H9 (cell line): ENCODE measurements at regions not wholly inside any gene's neighbourhood (a gene's known extent, or its start where the extent isn't known, plus 50 kb on each side); places are given as distances from the start of the nearest gene placed in this dataset.

Experiments
- DNase-seq: peaks from one replicate; pipeline ENCODE4 v3.0.0-alpha.2; 2017
- H2AFZ ChIP-seq: one replicate; pipeline ENCODE4 v1.6.1; 2013; ENCODE audit warnings: mild to moderate bottlenecking, low read length, control low read depth, moderate library complexity
- H2AK5ac ChIP-seq: 2 replicates; pipeline ENCODE4 v1.6.1; 2013; ENCODE audit warnings: low read length, control low read depth, mixed read lengths; ENCODE audit not compliant: insufficient read length
- H2BK120ac ChIP-seq: one replicate; pipeline ENCODE4 v1.6.1; 2013; ENCODE audit warnings: low read depth, mild to moderate bottlenecking, low read length, control low read depth, inconsistent platforms; ENCODE audit not compliant: poor library complexity, severe bottlenecking
- H2BK12ac ChIP-seq: 2 replicates; pipeline ENCODE4 v1.6.1; 2013; ENCODE audit warnings: low read length, control low read depth, mixed read lengths, low read depth; ENCODE audit not compliant: insufficient read length
- H2BK15ac ChIP-seq: 2 replicates; pipeline ENCODE4 v1.6.1; 2013; ENCODE audit warnings: low read depth, low read length, control low read depth
- H2BK20ac ChIP-seq: one replicate; pipeline ENCODE4 v1.6.1; 2013; ENCODE audit warnings: low read depth, mild to moderate bottlenecking, low read length, control low read depth, inconsistent platforms; ENCODE audit not compliant: poor library complexity, severe bottlenecking
- H2BK5ac ChIP-seq: 2 replicates; pipeline ENCODE4 v1.6.1; 2013; ENCODE audit warnings: low read length, control low read depth, mixed read lengths; ENCODE audit not compliant: insufficient read length
- H3K14ac ChIP-seq: 2 replicates; pipeline ENCODE4 v1.6.1; 2013; ENCODE audit warnings: low read length, control low read depth; ENCODE audit not compliant: insufficient read depth
- H3K18ac ChIP-seq: 2 replicates; pipeline ENCODE4 v1.6.1; 2013; ENCODE audit warnings: low read depth, mild to moderate bottlenecking, mixed read lengths, low read length, control low read depth; ENCODE audit not compliant: insufficient read length
- H3K23ac ChIP-seq: 2 replicates; pipeline ENCODE4 v1.6.1; 2013; ENCODE audit warnings: low read length, control low read depth, mixed read lengths, low read depth; ENCODE audit not compliant: insufficient read length
- H3K23me2 ChIP-seq: 2 replicates; pipeline ENCODE4 v1.6.1; 2013; ENCODE audit warnings: low read depth, mild to moderate bottlenecking, mixed read lengths, low read length, control low read depth; ENCODE audit not compliant: insufficient read length, poor library complexity, severe bottlenecking
- H3K27ac ChIP-seq: 2 replicates; pipeline ENCODE4 v1.5.1; 2013; ENCODE audit warnings: low read length, control low read depth, mixed read lengths, low read depth; ENCODE audit not compliant: insufficient read length
- H3K27me3 ChIP-seq: 2 replicates; pipeline ENCODE4 v1.6.1; 2013; ENCODE audit warnings: low read length, control low read depth, inconsistent platforms; ENCODE audit not compliant: insufficient read depth
- H3K4ac ChIP-seq: 2 replicates; pipeline ENCODE4 v1.6.1; 2013; ENCODE audit warnings: low read depth, mild to moderate bottlenecking, control low read depth, inconsistent platforms, low read length, moderate library complexity
- H3K4me1 ChIP-seq: 2 replicates; pipeline ENCODE4 v1.6.1; 2013; ENCODE audit warnings: low read length, control low read depth, inconsistent platforms; ENCODE audit not compliant: insufficient read depth
- H3K4me2 ChIP-seq: 2 replicates; pipeline ENCODE4 v1.6.1; 2013; ENCODE audit warnings: low read length, control low read depth, mixed read lengths; ENCODE audit not compliant: insufficient read length, insufficient read depth
- H3K56ac ChIP-seq: 2 replicates; pipeline ENCODE4 v1.6.1; 2013; ENCODE audit warnings: low read depth, mild to moderate bottlenecking, mixed read lengths, low read length, control low read depth; ENCODE audit not compliant: insufficient read length
- H3K79me1 ChIP-seq: 2 replicates; pipeline ENCODE4 v1.6.1; 2013; ENCODE audit warnings: low read depth, mild to moderate bottlenecking, moderate library complexity, low read length, control low read depth, inconsistent platforms; ENCODE audit not compliant: insufficient read depth, poor library complexity, severe bottlenecking
- H3K79me2 ChIP-seq: 2 replicates; pipeline ENCODE4 v1.6.1; 2013; ENCODE audit warnings: low read length, control low read depth, inconsistent platforms; ENCODE audit not compliant: insufficient read depth
- H3K9ac ChIP-seq: 2 replicates; pipeline ENCODE4 v1.6.1; 2013; ENCODE audit warnings: low read length, control low read depth, mixed read lengths; ENCODE audit not compliant: insufficient read length; ENCODE audit errors: extremely low read depth
- H3K9me3 ChIP-seq: one replicate; pipeline ENCODE4 v1.6.1; 2013; ENCODE audit warnings: low read depth, low read length, inconsistent platforms; ENCODE audit not compliant: control insufficient read depth
- H3T11ph ChIP-seq: one replicate; pipeline ENCODE4 v1.6.1; 2013; ENCODE audit warnings: mild to moderate bottlenecking, low read length, control low read depth, inconsistent platforms
- H4K20me1 ChIP-seq: one replicate; pipeline ENCODE4 v1.6.1; 2013; ENCODE audit not compliant: control insufficient read depth, insufficient read length, insufficient read depth
- H4K5ac ChIP-seq: 2 replicates; pipeline ENCODE4 v1.6.1; 2013; ENCODE audit warnings: low read depth, mild to moderate bottlenecking, mixed read lengths, low read length, control low read depth; ENCODE audit not compliant: insufficient read length
- H4K8ac ChIP-seq: replicated peaks from 2 replicates; pipeline ENCODE4 v1.6.1; 2013; ENCODE audit warnings: low read length, control low read depth, mixed read lengths, low read depth; ENCODE audit not compliant: insufficient read length
- H4K91ac ChIP-seq: 2 replicates; pipeline ENCODE4 v1.6.1; 2013; ENCODE audit warnings: low read depth, mild to moderate bottlenecking, moderate library complexity, mixed read lengths, low read length, control low read depth; ENCODE audit not compliant: insufficient read length
- H3K27ac Mint-ChIP-seq, 3 experiments: 2 replicates in 2 of 3; 3 replicates in 1 of 3; pipeline ENCODE4 v1.8.0; 2020 to 2021; ENCODE audit warnings: mixed read lengths in 3 of 3, mild to moderate bottlenecking in 1 of 3, moderate library complexity in 1 of 3
- H3K27me3 Mint-ChIP-seq: 2 replicates; pipeline ENCODE4 v1.8.0; 2021; ENCODE audit warnings: low read depth, mild to moderate bottlenecking, moderate library complexity, mixed read lengths
- H3K36me3 Mint-ChIP-seq, 3 experiments: 2 replicates in 2 of 3; 3 replicates in 1 of 3; pipeline ENCODE4 v1.8.0; 2020 to 2021; ENCODE audit warnings: low read depth in 3 of 3, mixed read lengths in 3 of 3; ENCODE audit not compliant: insufficient read depth in 1 of 3
- H3K4me1 Mint-ChIP-seq, 2 experiments: 2 replicates each; pipeline ENCODE4 v1.8.0; 2020; ENCODE audit warnings: mixed read lengths in 2 of 2
- H3K4me3 Mint-ChIP-seq, 2 experiments: 2 replicates in 1 of 2; 3 replicates in 1 of 2; pipeline ENCODE4 v1.8.0; 2020 to 2021; ENCODE audit warnings: mild to moderate bottlenecking in 2 of 2, mixed read lengths in 2 of 2, moderate library complexity in 1 of 2
- H3K9me3 Mint-ChIP-seq, 2 experiments: 2 replicates in 1 of 2; 3 replicates in 1 of 2; pipeline ENCODE4 v1.8.0; 2020; ENCODE audit warnings: mild to moderate bottlenecking in 2 of 2, mixed read lengths in 2 of 2, moderate library complexity in 1 of 2
- CTCF ChIP-seq: fragments of 200-600 bp; sonication (generic); conservative IDR thresholded peaks from 3 replicates; pipeline ENCODE4 v1.8.0; 2021; ENCODE audit warnings: antibody characterized with exemption, mild to moderate bottlenecking
- WGBS: extraction: QIAGEN DNeasy Blood & Tissue Kit; methylation state at CpG from one replicate; pipeline ENCODE4 v1.1.7; 2013; ENCODE audit warnings: missing lambda C conversion rate, low lambda C conversion rate, mixed read lengths; ENCODE audit not compliant: insufficient read length; ENCODE audit errors: extremely low coverage; 5-methylcytosine and 5-hydroxymethylcytosine counted together

- no peak overlapping the region for H3K23ac ChIP-seq
- TF ChIP-seq CTCF: no peak
- no peak for DNase-seq
- no peak overlapping the region for H3K18ac ChIP-seq
- no peak overlapping the region for H3K9ac ChIP-seq
- peaks cover 4% of the 10 kb centered on the region; the same call in 1 of the 2 replicates for H3K4me1 ChIP-seq
- no peak overlapping the region for H3K27ac ChIP-seq
- WGBS: no CpG with 5 or more reads among the region's 7 CpGs
- H2BK20ac ChIP-seq: no peak overlapping the region
- no peaks in the 10 kb centered on the region for H3K9me3 ChIP-seq
- H3K4me2 ChIP-seq: no peak overlapping the region
- H3K9me3 Mint-ChIP-seq: no peaks in the 10 kb centered on the region
- H4K5ac ChIP-seq: no peak overlapping the region
- H4K8ac ChIP-seq: no peak overlapping the region
- H3K27me3 Mint-ChIP-seq: no peaks in the 10 kb centered on the region
- H2BK5ac ChIP-seq: no peak overlapping the region
- H2BK12ac ChIP-seq: no peak overlapping the region
- no peak overlapping the region for H2AK5ac ChIP-seq
- no peak overlapping the region for H2BK120ac ChIP-seq
- H3K27me3 ChIP-seq: no peaks in the 10 kb centered on the region
- no peaks in the 10 kb centered on the region for H3K36me3 Mint-ChIP-seq
- no peak overlapping the region for H3K4me3 Mint-ChIP-seq
- H3K56ac ChIP-seq: no peak overlapping the region
- H3K23me2 ChIP-seq: no peaks in the 10 kb centered on the region
- H3K4ac ChIP-seq: no peak overlapping the region
- H3K79me2 ChIP-seq: no peaks in the 10 kb centered on the region
- H3T11ph ChIP-seq: no peak overlapping the region
- H4K91ac ChIP-seq: no peak overlapping the region
- peaks cover 18 to 19% of the 10 kb centered on the region in 2 experiments for H3K4me1 Mint-ChIP-seq
- no peak overlapping the region for H2AFZ ChIP-seq
- H4K20me1 ChIP-seq: no peaks in the 10 kb centered on the region
- H3K27ac Mint-ChIP-seq: no peak overlapping the region
- H3K14ac ChIP-seq: no peak overlapping the region
- no peaks in the 10 kb centered on the region for H3K79me1 ChIP-seq
- H2BK15ac ChIP-seq: no peak overlapping the region
Measured at GRCh38 chr1:88453295-88453694, 230.8 kb upstream of the PKN2 start.
